OCI-LY7 (cell line): ENCODE measurements at regions not wholly inside any gene's neighbourhood (a gene's known extent, or its start where the extent isn't known, plus 50 kb on each side); places are given as distances from the start of the nearest gene placed in this dataset.

Source experiments
- EZH2phosphoT487 ChIP-seq: fragments of 200-600 bp; sonication (generic); IDR thresholded peaks from 2 replicates; pipeline ENCODE4 v1.6.1; 2018; ENCODE audit warnings: low read depth, borderline replicate concordance, mild to moderate bottlenecking, mixed run types, antibody characterized with exemption, low read length, moderate library complexity, mixed read lengths
- TF ChIP-seq, protein P1 (sequence below): fragments of 200-600 bp; sonication (generic); conservative IDR thresholded peaks from 2 replicates; pipeline ENCODE4 v1.5.1; 2014; ENCODE audit warnings: mild to moderate bottlenecking, antibody characterized with exemption, low read length, moderate library complexity, mixed read lengths

DNA sequence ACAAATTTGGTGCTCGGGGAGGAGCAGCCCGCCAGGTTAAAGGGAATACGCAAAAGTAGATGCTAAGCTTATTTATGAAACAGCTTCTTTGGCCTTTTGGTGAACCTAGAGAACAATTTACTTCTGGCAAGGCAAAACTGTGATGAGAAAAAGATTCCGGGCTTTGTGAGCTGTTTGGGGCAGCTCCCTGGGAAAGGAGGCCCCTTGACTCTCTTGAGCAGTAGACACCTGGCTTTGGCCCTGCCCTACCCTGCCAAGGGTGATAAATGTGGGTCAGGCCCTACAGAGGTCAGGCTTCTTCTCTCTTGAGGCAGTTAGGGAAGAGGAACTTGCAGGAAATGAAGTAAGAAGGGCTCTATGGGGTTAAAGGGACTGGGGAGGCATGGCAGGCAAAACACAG is 509.6 kb downstream of the MID1IP1 start:
- TF ChIP-seq, protein P1, sequence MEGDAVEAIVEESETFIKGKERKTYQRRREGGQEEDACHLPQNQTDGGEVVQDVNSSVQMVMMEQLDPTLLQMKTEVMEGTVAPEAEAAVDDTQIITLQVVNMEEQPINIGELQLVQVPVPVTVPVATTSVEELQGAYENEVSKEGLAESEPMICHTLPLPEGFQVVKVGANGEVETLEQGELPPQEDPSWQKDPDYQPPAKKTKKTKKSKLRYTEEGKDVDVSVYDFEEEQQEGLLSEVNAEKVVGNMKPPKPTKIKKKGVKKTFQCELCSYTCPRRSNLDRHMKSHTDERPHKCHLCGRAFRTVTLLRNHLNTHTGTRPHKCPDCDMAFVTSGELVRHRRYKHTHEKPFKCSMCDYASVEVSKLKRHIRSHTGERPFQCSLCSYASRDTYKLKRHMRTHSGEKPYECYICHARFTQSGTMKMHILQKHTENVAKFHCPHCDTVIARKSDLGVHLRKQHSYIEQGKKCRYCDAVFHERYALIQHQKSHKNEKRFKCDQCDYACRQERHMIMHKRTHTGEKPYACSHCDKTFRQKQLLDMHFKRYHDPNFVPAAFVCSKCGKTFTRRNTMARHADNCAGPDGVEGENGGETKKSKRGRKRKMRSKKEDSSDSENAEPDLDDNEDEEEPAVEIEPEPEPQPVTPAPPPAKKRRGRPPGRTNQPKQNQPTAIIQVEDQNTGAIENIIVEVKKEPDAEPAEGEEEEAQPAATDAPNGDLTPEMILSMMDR, result no peak
- no peak for TF ChIP-seq EZH2phosphoT487
